Mucosa of stomach (tissue), 1 donor: ENCODE measurements at regions not wholly inside any gene's neighbourhood (a gene's known extent, or its start where the extent isn't known, plus 50 kb on each side); places are given as distances from the start of the nearest gene placed in this dataset.

Experiments
- H3K27me3 ChIP-seq: one replicate; pipeline ENCODE4 v1.7.0; 2013; ENCODE audit warnings: mild to moderate bottlenecking, low read length; ENCODE audit not compliant: control insufficient read depth, insufficient read depth
- H3K36me3 ChIP-seq: one replicate; pipeline ENCODE4 v1.7.0; 2013; ENCODE audit warnings: low read length; ENCODE audit not compliant: control insufficient read depth, insufficient read depth
- H3K4me1 ChIP-seq: one replicate; pipeline ENCODE4 v1.7.0; 2013; ENCODE audit warnings: mild to moderate bottlenecking, low read length; ENCODE audit not compliant: control insufficient read depth, insufficient read depth
- H3K4me3 ChIP-seq: one replicate; pipeline ENCODE4 v1.7.0; 2013; ENCODE audit warnings: low read length
- H3K9ac ChIP-seq: one replicate; pipeline ENCODE4 v1.7.0; 2013; ENCODE audit warnings: mild to moderate bottlenecking, low read length, moderate library complexity
- H3K9me3 ChIP-seq: one replicate; pipeline ENCODE4 v1.7.0; 2013; ENCODE audit warnings: mild to moderate bottlenecking, low read length, moderate library complexity; ENCODE audit not compliant: control insufficient read depth
- donor health status: Pancreatic carcinoma.

GRCh38 chr2:200725596-200725995 lies 86.1 kb upstream of the BZW1 start:
- Histone ChIP-seq H3K9ac (no peak overlapping the region), H3K9me3 (no peaks in the 10 kb centered on the region), H3K27me3 (peaks cover 6% of the 10 kb centered on the region), H3K4me1 (no peaks in the 10 kb centered on the region), H3K36me3 (no peaks in the 10 kb centered on the region), H3K4me3 (no peak overlapping the region)

GRCh38 chr2:200728630-200729029 lies 83.1 kb upstream of the BZW1 start:
- no peak overlapping the region for H3K4me3 ChIP-seq
- H3K9ac ChIP-seq = no peak overlapping the region
- no peaks in the 10 kb centered on the region for H3K9me3 ChIP-seq
- peaks cover 16% of the 10 kb centered on the region for H3K27me3 ChIP-seq
- no peaks in the 10 kb centered on the region for H3K4me1 ChIP-seq
- H3K36me3 ChIP-seq = no peaks in the 10 kb centered on the region

GRCh38 chr2:200730302-200730701 lies 81.4 kb upstream of the BZW1 start:
- Histone ChIP-seq H3K36me3 (no peaks in the 10 kb centered on the region), H3K9me3 (no peaks in the 10 kb centered on the region), H3K27me3 (peaks cover 16% of the 10 kb centered on the region), H3K4me3 (no peak overlapping the region), H3K4me1 (no peaks in the 10 kb centered on the region), H3K9ac (no peak overlapping the region)

- Histone ChIP-seq H3K4me3 (no peak overlapping the region), H3K9me3 (no peaks in the 10 kb centered on the region), H3K9ac (no peak overlapping the region), H3K36me3 (no peaks in the 10 kb centered on the region), H3K27me3 (peaks cover 16% of the 10 kb centered on the region), H3K4me1 (no peaks in the 10 kb centered on the region)
Measured at GRCh38 chr2:200730960-200731359, 80.8 kb upstream of the BZW1 start.

GRCh38 chr2:200732866-200733265 lies 78.8 kb upstream of the BZW1 start:
- Histone ChIP-seq H3K9ac (no peak overlapping the region), H3K9me3 (no peaks in the 10 kb centered on the region), H3K27me3 (peaks cover 16% of the 10 kb centered on the region), H3K4me1 (peaks cover 6% of the 10 kb centered on the region), H3K36me3 (no peaks in the 10 kb centered on the region), H3K4me3 (no peak overlapping the region)

GRCh38 chr2:200733713-200734198 lies 78.0 kb upstream of the BZW1 start:
- peaks cover 6% of the 10 kb centered on the region for H3K4me1 ChIP-seq
- H3K36me3 ChIP-seq = no peaks in the 10 kb centered on the region
- peaks cover 13% of the 10 kb centered on the region for H3K27me3 ChIP-seq
- no peaks in the 10 kb centered on the region for H3K9me3 ChIP-seq
- H3K9ac ChIP-seq = no peak overlapping the region
- no peak overlapping the region for H3K4me3 ChIP-seq

GRCh38 chr2:200735061-200735460 lies 76.6 kb upstream of the BZW1 start:
- Histone ChIP-seq H3K4me1 (peaks cover 6% of the 10 kb centered on the region), H3K36me3 (no peaks in the 10 kb centered on the region), H3K4me3 (no peak overlapping the region), H3K27me3 (peaks cover 13% of the 10 kb centered on the region), H3K9me3 (no peaks in the 10 kb centered on the region), H3K9ac (no peak overlapping the region)

- Histone ChIP-seq H3K36me3 (no peaks in the 10 kb centered on the region), H3K9ac (no peak overlapping the region), H3K4me3 (no peak overlapping the region), H3K4me1 (peaks cover 21% of the 10 kb centered on the region), H3K9me3 (no peaks in the 10 kb centered on the region), H3K27me3 (peaks cover 5% of the 10 kb centered on the region)
Measured at GRCh38 chr2:200736646-200737274, 75.0 kb upstream of the BZW1 start.

- peaks cover 29% of the 10 kb centered on the region for H3K4me1 ChIP-seq
- no peak overlapping the region for H3K9ac ChIP-seq
- H3K36me3 ChIP-seq = no peaks in the 10 kb centered on the region
- no peaks in the 10 kb centered on the region for H3K9me3 ChIP-seq
- H3K4me3 ChIP-seq = no peak overlapping the region
- peaks cover 5% of the 10 kb centered on the region for H3K27me3 ChIP-seq
Measured at GRCh38 chr2:200737585-200737984, 74.1 kb upstream of the BZW1 start.

GRCh38 chr2:200738590-200738989 lies 73.1 kb upstream of the BZW1 start:
- Histone ChIP-seq H3K9me3 (no peaks in the 10 kb centered on the region), H3K4me3 (no peak overlapping the region), H3K27me3 (no peaks in the 10 kb centered on the region), H3K36me3 (no peaks in the 10 kb centered on the region), H3K4me1 (peaks cover 34% of the 10 kb centered on the region), H3K9ac (no peak overlapping the region)

GRCh38 chr2:200740907-200741306 lies 70.8 kb upstream of the BZW1 start:
- Histone ChIP-seq H3K4me3 (no peak overlapping the region), H3K9ac (no peak overlapping the region), H3K9me3 (no peaks in the 10 kb centered on the region), H3K36me3 (no peaks in the 10 kb centered on the region), H3K4me1 (peaks cover 34% of the 10 kb centered on the region), H3K27me3 (no peaks in the 10 kb centered on the region)

GRCh38 chr2:200741468-200742202 lies 70.1 kb upstream of the BZW1 start:
- Histone ChIP-seq H3K9ac (peak overlapping the region; percentile 10), H3K27me3 (no peaks in the 10 kb centered on the region), H3K4me1 (peaks cover 28% of the 10 kb centered on the region), H3K4me3 (no peak overlapping the region), H3K9me3 (no peaks in the 10 kb centered on the region), H3K36me3 (no peaks in the 10 kb centered on the region)
